T-helper 2 cell treated with Interferon-gamma antibody and Interleukin-4, amounts not matched to agents 5 μg/mL and 100 μg/mL, for 36 hours (primary cell): ENCODE measurements at regions not wholly inside any gene's neighbourhood (a gene's known extent, or its start where the extent isn't known, plus 50 kb on each side); places are given as distances from the start of the nearest gene placed in this dataset.
"Not testable (repeated sequence)": the region's sequence is repeated elsewhere in the genome, so short reads cannot be mapped to it uniquely, and the experiment has no call there.

ENCODE experiments used
- DNase-seq: peaks from one replicate; pipeline ENCODE4 v3.0.0; 2021; ENCODE audit warnings: low spot score
- H3K27ac Mint-ChIP-seq: one replicate; pipeline ENCODE4 v1.8.0; 2021; ENCODE audit warnings: mild to moderate bottlenecking, mixed read lengths
- H3K27me3 Mint-ChIP-seq: one replicate; pipeline ENCODE4 v1.8.0; 2021; ENCODE audit warnings: low read depth, mixed read lengths
- H3K36me3 Mint-ChIP-seq: one replicate; pipeline ENCODE4 v1.8.0; 2021; ENCODE audit warnings: low read depth, mixed read lengths
- H3K4me1 Mint-ChIP-seq: one replicate; pipeline ENCODE4 v1.8.0; 2021; ENCODE audit warnings: low read depth, mixed read lengths
- H3K4me3 Mint-ChIP-seq: one replicate; pipeline ENCODE4 v1.8.0; 2022; ENCODE audit warnings: mild to moderate bottlenecking, moderate library complexity, mixed read lengths
- H3K9me3 Mint-ChIP-seq: one replicate; pipeline ENCODE4 v1.8.0; 2021; ENCODE audit warnings: mixed read lengths

GRCh38 chr6:60991427-60992028 is 1294.5 kb downstream of the KHDRBS2 start:
- Mint-ChIP-seq H3K4me1 (no peaks in the 10 kb centered on the region), H3K4me3 (no peak overlapping the region), H3K9me3 (peaks cover 70% of the 10 kb centered on the region)

GRCh38 chr6:60952500-60952899 is 1333.5 kb downstream of the KHDRBS2 start:
- no peaks in the 10 kb centered on the region for H3K36me3 Mint-ChIP-seq
- no peak overlapping the region for H3K27ac Mint-ChIP-seq
- no peak for DNase-seq
- no peaks in the 10 kb centered on the region for H3K4me1 Mint-ChIP-seq
- no peaks in the 10 kb centered on the region for H3K27me3 Mint-ChIP-seq
- H3K9me3 Mint-ChIP-seq, result peaks cover 28% of the 10 kb centered on the region
- no peak overlapping the region for H3K4me3 Mint-ChIP-seq

More at GRCh38 chr6:60991427-60992028, 1294.5 kb downstream of the KHDRBS2 start:
- DNase-seq, result no peak
- Mint-ChIP-seq H3K27ac (no peak overlapping the region), H3K27me3 (no peaks in the 10 kb centered on the region), H3K36me3 (no peaks in the 10 kb centered on the region)

GRCh38 chr6:60950221-60950923 is 1335.7 kb downstream of the KHDRBS2 start:
- H3K27me3 Mint-ChIP-seq, H3K4me1 Mint-ChIP-seq, DNase-seq, H3K4me3 Mint-ChIP-seq, H3K27ac Mint-ChIP-seq, H3K36me3 Mint-ChIP-seq: not testable (repeated sequence)
- H3K9me3 Mint-ChIP-seq, result peaks cover 34% of the 10 kb centered on the region

GRCh38 chr6:60947416-60947815 is 1338.6 kb downstream of the KHDRBS2 start:
- not testable (repeated sequence) for H3K27me3 Mint-ChIP-seq, H3K27ac Mint-ChIP-seq, H3K4me3 Mint-ChIP-seq, H3K36me3 Mint-ChIP-seq, DNase-seq, H3K4me1 Mint-ChIP-seq
- peaks cover 26% of the 10 kb centered on the region for H3K9me3 Mint-ChIP-seq

GRCh38 chr6:60944803-60945202 is 1341.2 kb downstream of the KHDRBS2 start:
- H3K9me3 Mint-ChIP-seq, result peaks cover 27% of the 10 kb centered on the region
- H3K36me3 Mint-ChIP-seq, H3K27ac Mint-ChIP-seq: not testable (repeated sequence)

GRCh38 chr6:60935970-60936369 is 1350.1 kb downstream of the KHDRBS2 start:
- H3K4me3 Mint-ChIP-seq, H3K4me1 Mint-ChIP-seq, H3K36me3 Mint-ChIP-seq, H3K27ac Mint-ChIP-seq, H3K27me3 Mint-ChIP-seq, DNase-seq: not testable (repeated sequence)
- peaks cover 11% of the 10 kb centered on the region for H3K9me3 Mint-ChIP-seq

More at GRCh38 chr6:60944803-60945202, 1341.2 kb downstream of the KHDRBS2 start:
- not testable (repeated sequence) for H3K4me1 Mint-ChIP-seq, H3K27me3 Mint-ChIP-seq, DNase-seq, H3K4me3 Mint-ChIP-seq

- H3K36me3 Mint-ChIP-seq, H3K4me3 Mint-ChIP-seq, H3K27ac Mint-ChIP-seq, H3K4me1 Mint-ChIP-seq, DNase-seq, H3K27me3 Mint-ChIP-seq: not testable (repeated sequence)
- H3K9me3 Mint-ChIP-seq, result peaks cover 19% of the 10 kb centered on the region
These were observed 1366.4 kb downstream of the KHDRBS2 start for GRCh38 chr6:60919652-60920051.

- H3K4me3 Mint-ChIP-seq, H3K27ac Mint-ChIP-seq, H3K36me3 Mint-ChIP-seq, DNase-seq, H3K27me3 Mint-ChIP-seq, H3K4me1 Mint-ChIP-seq: not testable (repeated sequence)
- H3K9me3 Mint-ChIP-seq, result peaks cover 27% of the 10 kb centered on the region
These were observed 1382.2 kb downstream of the KHDRBS2 start for GRCh38 chr6:60903860-60904259.

- H3K27ac Mint-ChIP-seq, DNase-seq, H3K4me1 Mint-ChIP-seq, H3K4me3 Mint-ChIP-seq, H3K27me3 Mint-ChIP-seq, H3K36me3 Mint-ChIP-seq: not testable (repeated sequence)
- H3K9me3 Mint-ChIP-seq, result peaks cover 23% of the 10 kb centered on the region
These were observed 1392.7 kb downstream of the KHDRBS2 start for GRCh38 chr6:60893374-60893773.

- peaks cover 27% of the 10 kb centered on the region for H3K9me3 Mint-ChIP-seq
- H3K4me3 Mint-ChIP-seq, result no peak overlapping the region
- H3K27me3 Mint-ChIP-seq, result no peaks in the 10 kb centered on the region
These were observed 1394.4 kb downstream of the KHDRBS2 start for GRCh38 chr6:60891606-60892005.

GRCh38 chr6:60877396-60877795 is 1408.6 kb downstream of the KHDRBS2 start:
- peaks cover 32% of the 10 kb centered on the region for H3K9me3 Mint-ChIP-seq

More at GRCh38 chr6:60891606-60892005, 1394.4 kb downstream of the KHDRBS2 start:
- Mint-ChIP-seq H3K36me3 (no peaks in the 10 kb centered on the region), H3K4me1 (no peaks in the 10 kb centered on the region), H3K27ac (no peak overlapping the region)
- no peak for DNase-seq

GRCh38 chr6:60870779-60871178 is 1415.2 kb downstream of the KHDRBS2 start:
- not testable (repeated sequence) for H3K36me3 Mint-ChIP-seq, H3K4me1 Mint-ChIP-seq, H3K4me3 Mint-ChIP-seq, H3K27ac Mint-ChIP-seq, DNase-seq, H3K27me3 Mint-ChIP-seq
- peaks cover 54% of the 10 kb centered on the region for H3K9me3 Mint-ChIP-seq

More at GRCh38 chr6:60877396-60877795, 1408.6 kb downstream of the KHDRBS2 start:
- DNase-seq, H3K4me3 Mint-ChIP-seq, H3K27ac Mint-ChIP-seq, H3K27me3 Mint-ChIP-seq, H3K36me3 Mint-ChIP-seq, H3K4me1 Mint-ChIP-seq: not testable (repeated sequence)

GRCh38 chr6:60867548-60867947 is 1418.5 kb downstream of the KHDRBS2 start:
- Mint-ChIP-seq H3K4me1 (no peaks in the 10 kb centered on the region), H3K27me3 (no peaks in the 10 kb centered on the region), H3K27ac (no peak overlapping the region), H3K4me3 (no peak overlapping the region), H3K36me3 (no peaks in the 10 kb centered on the region), H3K9me3 (peaks cover 46% of the 10 kb centered on the region)
- DNase-seq, result no peak

GRCh38 chr6:60843175-60843982 is 1442.6 kb downstream of the KHDRBS2 start:
- not testable (repeated sequence) for DNase-seq, H3K4me3 Mint-ChIP-seq, H3K36me3 Mint-ChIP-seq, H3K27ac Mint-ChIP-seq, H3K27me3 Mint-ChIP-seq, H3K4me1 Mint-ChIP-seq
- peaks cover 16% of the 10 kb centered on the region for H3K9me3 Mint-ChIP-seq
